ENCODE measurements at regions not wholly inside any gene's neighbourhood (a gene's known extent, or its start where the extent isn't known, plus 50 kb on each side); places are given as distances from the start of the nearest gene placed in this dataset.

DNA sequence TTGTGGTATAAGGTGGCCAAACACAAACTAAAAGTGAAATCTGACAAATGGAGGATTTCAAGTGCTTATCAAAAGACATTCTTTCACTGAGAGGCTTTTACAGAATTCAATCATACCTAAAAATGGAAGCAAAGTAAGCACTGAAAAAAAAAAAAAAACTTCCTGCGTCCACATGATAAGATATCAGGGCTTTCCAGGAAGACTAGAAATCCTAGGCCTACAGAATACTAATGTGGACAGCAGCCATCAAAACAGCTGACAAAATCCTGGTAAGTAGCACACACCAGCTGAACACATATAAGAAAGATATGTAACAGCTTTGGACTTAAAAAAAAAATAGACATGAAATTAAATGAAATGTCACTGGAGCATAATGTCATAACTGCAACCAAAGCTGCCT, 178.2 kb downstream of the SUCLG1 start:
- no peak for DNase-seq (ENCODE audit: low read depth in 2 of 2)
- TF ChIP-seq, protein P1, sequence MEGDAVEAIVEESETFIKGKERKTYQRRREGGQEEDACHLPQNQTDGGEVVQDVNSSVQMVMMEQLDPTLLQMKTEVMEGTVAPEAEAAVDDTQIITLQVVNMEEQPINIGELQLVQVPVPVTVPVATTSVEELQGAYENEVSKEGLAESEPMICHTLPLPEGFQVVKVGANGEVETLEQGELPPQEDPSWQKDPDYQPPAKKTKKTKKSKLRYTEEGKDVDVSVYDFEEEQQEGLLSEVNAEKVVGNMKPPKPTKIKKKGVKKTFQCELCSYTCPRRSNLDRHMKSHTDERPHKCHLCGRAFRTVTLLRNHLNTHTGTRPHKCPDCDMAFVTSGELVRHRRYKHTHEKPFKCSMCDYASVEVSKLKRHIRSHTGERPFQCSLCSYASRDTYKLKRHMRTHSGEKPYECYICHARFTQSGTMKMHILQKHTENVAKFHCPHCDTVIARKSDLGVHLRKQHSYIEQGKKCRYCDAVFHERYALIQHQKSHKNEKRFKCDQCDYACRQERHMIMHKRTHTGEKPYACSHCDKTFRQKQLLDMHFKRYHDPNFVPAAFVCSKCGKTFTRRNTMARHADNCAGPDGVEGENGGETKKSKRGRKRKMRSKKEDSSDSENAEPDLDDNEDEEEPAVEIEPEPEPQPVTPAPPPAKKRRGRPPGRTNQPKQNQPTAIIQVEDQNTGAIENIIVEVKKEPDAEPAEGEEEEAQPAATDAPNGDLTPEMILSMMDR (IDR thresholded peaks at IDR 0.05; ENCODE audit: low read depth, low read length), result no peak
- no peak overlapping the region for H3K4me3 ChIP-seq (replicated peaks in 1 of 2; ENCODE audit: low read depth in 2 of 2, low read length in 2 of 2)

DNA sequence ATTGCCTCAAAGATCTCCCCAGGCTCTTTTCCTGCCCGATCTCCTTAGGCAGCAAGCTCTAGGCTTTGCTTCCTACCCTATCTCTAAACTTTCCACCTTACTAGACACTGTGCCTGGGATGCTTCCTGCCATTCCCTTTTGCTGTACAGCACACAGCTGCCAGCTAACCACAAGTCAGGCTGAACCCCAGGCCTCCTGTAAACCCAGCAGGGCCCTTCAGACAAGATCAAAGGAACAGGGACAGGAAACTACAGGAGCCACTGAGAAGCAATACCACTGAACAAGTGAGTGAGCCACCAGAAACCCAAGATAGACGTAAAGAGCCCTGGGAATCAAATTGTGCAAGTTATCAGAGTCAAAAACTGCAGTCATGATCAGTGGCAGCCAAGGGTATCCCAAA, 180.7 kb downstream of the SUCLG1 start:
- TF ChIP-seq, protein P1 (IDR thresholded peaks at IDR 0.05; ENCODE audit: low read depth, low read length), result no peak
- H3K4me3 ChIP-seq (replicated peaks in 1 of 2; ENCODE audit: low read depth in 2 of 2, low read length in 2 of 2), result no peak overlapping the region
- no peak for DNase-seq (ENCODE audit: low read depth in 2 of 2)

DNA sequence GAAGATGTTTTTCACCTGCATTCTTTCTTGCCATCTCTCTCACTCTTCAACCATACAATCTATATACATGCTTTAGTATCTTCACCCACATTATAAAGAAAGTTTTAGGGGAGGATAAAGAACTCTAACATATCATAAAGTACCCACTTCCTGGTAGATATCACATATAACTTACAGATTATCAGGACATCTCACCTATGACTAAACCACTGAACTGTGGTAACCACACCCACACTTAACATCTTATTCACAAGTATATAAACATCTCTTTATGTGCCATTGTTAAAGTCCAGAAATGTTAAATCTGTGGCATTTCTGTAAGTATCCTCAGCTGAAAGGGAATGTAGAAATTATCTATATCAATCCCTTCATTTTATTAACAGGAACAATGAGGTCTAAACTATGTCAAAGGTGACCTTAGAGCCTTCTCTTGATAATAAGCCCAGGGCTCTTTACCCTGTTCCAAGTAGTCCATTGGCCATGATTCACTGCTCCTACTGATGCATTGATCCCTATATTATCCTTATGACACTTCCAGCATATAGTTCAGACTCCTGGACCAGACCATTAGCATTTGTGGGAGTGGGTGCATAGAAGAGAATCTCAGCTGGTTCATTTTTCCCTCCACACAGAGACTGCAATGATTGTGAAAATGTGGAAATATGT, 182.4 kb downstream of the SUCLG1 start:
- no peak overlapping the region for H3K4me3 ChIP-seq (replicated peaks in 1 of 2; ENCODE audit: low read depth in 2 of 2, low read length in 2 of 2)
- no peak for DNase-seq (ENCODE audit: low read depth in 2 of 2)
- TF ChIP-seq, protein P1 (IDR thresholded peaks at IDR 0.05; ENCODE audit: low read depth, low read length), result no peak

DNA sequence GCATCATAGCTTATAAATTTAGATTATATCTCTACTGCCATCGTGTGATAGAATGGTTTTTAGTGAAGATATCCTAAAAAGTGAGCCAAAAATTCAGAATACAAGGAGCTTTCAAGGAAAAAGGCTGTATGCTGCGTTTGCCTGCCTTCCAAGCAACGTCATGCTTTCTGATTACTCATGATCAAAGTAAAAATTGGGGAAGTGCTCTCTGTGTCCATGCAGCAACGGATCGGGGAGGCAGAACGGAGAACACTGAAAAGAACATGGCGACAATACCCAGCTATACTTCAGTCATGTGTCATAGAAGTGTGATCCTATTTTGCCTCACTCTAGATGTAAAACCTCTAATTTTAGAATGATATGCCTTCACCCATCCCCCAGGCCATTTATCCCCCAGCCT, 185.7 kb downstream of the SUCLG1 start:
- H3K4me3 ChIP-seq (replicated peaks in 1 of 2; ENCODE audit: low read depth in 2 of 2, low read length in 2 of 2), result no peak overlapping the region
- TF ChIP-seq, protein P1 (IDR thresholded peaks at IDR 0.05; ENCODE audit: low read depth, low read length), result no peak
- no peak for DNase-seq (ENCODE audit: low read depth in 2 of 2)

DNA sequence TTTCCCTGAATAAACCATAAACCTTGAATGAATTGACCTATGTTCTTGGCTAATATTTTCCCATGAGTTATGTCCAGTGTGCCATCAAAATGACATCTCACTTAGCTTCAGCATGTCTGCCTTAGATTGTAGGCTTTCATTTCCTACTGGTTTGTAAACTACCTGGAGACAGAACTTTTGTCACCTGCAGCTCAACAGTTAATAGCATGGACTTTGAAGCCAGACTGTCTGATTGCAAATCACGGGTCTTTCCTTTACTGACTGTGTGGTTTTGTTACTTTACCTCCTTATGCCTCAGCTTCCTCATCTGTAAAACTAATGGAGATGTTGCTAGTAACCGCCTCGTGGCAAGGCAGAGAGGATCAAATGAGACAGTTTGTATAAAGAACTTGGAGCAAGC, 187.1 kb downstream of the SUCLG1 start:
- TF ChIP-seq, protein P1 (IDR thresholded peaks at IDR 0.05; ENCODE audit: low read depth, low read length), result no peak

DNA sequence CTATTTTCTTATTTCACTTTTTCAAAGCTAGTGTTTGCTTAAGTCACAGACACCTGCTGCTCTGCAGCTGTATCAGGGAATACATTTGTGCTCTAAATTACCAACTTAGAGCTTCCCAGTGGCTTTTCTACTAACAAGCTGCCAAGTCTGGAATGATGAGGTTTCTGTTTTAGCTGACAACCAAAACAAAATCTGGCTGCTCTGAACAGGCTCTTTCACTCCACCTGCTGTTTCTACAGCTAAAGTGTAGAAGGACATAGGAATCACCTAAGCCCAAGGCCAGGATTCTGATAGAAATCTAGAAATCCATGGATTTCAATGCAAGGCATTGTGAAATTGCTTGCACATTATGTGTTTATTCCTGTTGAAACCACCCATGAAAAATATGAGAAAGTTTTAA, 201.2 kb downstream of the SUCLG1 start:
- TF ChIP-seq, protein P1 (IDR thresholded peaks at IDR 0.05; ENCODE audit: low read depth, low read length), result no peak
- no peak for DNase-seq (ENCODE audit: low read depth in 2 of 2)
- H3K4me3 ChIP-seq (replicated peaks in 1 of 2; ENCODE audit: low read depth in 2 of 2, low read length in 2 of 2), result no peak overlapping the region

More for the DNA sequence above, 187.1 kb downstream of the SUCLG1 start:
- H3K4me3 ChIP-seq (replicated peaks in 1 of 2; ENCODE audit: low read depth in 2 of 2, low read length in 2 of 2), result no peak overlapping the region
- no peak for DNase-seq (ENCODE audit: low read depth in 2 of 2)
